ENCODE measurements at regions not wholly inside any gene's neighbourhood (a gene's known extent, or its start where the extent isn't known, plus 50 kb on each side); places are given as distances from the start of the nearest gene placed in this dataset.

DNA sequence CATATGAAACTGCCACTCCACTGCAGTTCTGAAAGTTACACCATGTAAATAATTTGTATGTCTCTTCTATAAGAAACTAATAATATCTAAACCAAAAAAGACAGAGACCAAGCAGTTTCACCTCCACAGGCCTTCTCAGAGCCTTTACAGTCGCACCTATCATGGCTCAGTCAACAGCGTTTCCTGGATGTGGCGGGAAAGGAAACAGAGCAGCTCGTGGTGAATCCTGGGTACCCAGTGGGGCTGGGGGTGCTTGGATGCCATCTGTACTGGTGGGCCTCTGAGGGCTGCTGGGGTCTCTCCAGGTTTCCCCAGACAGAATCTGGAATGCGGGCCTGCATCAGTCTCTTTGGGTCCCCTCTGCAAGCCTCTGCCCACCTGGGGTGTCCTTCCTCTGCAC is 100.2 kb upstream of the CASZ1 start:
- ATAC-seq (no peak), DNase-seq (ENCODE audit: low spot score) (no peak)

DNA sequence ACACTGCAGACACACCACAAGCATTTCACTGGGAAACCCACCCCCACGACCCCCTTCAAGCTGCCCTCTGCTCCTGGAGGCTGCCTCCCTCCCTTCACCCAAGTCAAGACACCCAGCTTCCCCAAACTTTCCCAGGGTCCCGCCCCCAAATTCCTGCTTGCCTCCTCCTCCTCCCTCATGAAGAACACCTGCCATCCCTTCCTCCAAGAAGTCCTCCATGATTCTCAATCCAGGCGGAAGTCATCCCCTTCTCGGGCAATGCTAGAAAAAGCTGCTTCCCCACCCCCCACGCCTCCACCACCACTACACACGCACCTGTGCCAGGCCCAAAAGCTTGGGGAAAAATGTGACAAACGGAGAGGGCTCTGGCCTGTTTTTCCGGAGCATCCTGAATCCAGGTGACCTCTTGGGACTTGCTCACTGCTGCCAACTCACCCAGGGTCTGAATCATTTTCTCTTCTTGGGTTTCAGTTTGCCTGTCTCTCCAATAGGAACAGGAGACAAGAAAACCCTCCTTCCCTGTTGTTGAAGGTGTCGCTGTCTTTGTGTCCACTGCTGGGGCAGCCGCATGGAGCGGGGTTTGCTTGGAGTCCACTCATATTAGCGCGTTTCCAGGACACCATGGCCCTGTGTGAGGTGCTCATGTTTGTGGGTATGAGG is 101.0 kb upstream of the CASZ1 start:
- DNase-seq (ENCODE audit: low spot score) (no peak), ATAC-seq (no peak)

DNA sequence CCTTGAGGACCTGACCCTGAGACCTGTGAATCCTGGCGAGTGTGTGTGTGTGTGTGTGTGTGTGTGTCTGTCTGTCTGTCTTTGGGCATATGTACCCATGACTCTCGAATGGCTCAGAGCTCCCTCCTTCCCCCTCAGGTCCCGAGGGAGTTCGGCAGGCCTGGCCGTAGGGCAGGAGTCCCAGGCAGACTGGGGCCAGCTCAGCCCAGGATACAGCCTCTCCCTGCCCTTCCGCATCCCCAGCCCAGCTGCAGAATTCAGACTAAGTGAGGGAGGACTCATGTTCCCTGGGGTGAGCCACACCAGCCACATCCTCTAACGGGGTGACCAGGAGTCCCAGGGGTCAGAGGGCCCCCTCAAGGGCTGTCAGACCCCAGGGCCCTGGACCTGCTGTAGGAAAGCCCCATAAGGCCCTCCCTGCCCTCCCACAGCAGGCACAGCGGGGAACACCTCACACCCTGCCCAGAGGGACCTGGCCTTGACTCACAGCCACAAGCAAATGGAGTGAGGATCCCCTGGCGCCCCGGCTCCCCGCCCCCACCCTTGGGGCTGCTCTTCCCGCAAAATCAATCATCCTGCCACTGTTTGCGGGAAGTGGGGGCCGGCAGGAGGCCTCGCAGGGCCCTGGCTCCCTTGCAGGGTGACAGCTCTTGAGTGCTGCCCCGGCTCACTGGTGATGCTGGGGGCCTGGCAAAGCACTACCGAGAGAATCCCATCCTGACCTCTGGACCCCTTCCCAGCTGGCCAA is 101.7 kb upstream of the CASZ1 start:
- no peak for ATAC-seq
- DNase-seq (ENCODE audit: low spot score) = no peak

DNA sequence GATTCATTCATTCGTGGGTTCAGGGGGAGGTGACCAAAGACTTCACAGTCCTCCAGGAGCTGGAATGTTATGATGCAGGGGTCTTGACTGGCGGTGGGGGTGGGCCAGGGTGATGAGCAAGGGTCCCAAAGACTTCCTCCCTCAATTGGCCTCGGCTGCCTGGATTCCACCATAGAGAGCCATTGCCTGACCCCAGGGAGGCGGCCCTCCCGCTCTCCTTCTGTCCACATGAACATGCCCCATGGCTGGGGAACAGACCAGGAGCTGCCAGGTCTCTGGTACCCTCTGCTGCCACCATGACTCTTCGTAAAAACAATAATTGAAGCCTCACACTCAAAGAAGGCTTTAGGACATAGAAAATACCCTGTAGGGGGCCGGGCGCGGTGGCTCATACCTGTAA is 102.5 kb upstream of the CASZ1 start:
- no peak for ATAC-seq

DNA sequence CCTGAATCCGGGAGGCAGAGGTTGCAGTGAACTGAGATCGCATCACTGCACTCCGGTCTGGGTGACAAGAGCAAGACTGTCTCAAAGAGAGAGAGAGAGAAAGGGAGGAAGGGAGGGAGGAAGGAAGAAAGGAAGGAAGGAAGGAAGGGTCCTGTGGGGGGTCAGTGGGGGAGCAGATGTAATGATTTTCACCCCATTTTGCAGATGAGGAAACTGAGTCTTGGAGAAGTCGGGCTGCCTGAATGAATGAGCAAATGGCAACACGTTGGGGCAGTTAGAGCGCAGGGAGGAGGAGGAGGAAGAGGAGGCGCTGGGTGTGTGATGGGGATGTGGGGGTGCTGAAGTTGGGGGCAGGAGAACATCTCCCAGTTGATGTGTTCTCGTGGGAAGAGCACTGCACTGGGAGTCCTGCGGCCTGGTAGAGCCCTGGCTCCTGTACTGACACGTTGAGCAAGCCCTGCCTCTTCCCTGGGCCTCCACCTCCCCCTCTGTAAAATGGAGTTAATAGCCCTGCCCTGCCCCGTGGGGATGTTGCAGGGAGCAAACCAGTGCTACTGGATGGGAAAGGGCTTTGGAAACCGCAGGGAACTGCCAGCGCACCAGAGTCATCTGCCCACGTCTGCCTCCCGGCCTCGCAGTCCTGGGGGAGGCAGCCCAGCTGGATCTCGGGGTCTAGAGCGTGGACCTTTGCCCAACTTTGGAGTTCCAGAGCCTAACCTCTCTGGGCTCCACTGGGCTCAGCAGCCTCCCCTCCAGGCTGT is 103.2 kb upstream of the CASZ1 start:
- ATAC-seq = no peak
- DNase-seq (ENCODE audit: low spot score) = no peak

More for the DNA sequence above, 102.5 kb upstream of the CASZ1 start:
- DNase-seq (ENCODE audit: low spot score) = no peak

DNA sequence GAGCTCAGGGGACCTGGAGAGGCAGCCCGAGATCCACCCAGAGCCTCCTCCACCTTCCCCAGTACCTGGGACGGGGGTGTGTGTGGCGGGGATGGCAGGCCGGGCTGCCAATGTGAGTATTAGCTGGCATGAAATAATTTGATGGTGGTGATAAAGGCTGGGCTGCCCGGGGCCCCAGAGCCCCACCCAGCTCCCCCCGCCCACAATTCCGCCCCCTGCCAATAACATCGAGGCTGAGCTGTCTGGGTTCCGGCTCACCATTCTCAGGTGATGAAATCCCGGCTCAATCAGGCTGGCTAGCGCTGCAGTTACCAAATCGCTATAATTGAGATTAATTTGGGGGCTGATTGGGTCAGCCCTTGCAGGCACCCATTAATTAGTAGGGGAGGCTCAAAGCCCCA is 103.8 kb upstream of the CASZ1 start:
- ATAC-seq (no peak), DNase-seq (ENCODE audit: low spot score) (no peak)

DNA sequence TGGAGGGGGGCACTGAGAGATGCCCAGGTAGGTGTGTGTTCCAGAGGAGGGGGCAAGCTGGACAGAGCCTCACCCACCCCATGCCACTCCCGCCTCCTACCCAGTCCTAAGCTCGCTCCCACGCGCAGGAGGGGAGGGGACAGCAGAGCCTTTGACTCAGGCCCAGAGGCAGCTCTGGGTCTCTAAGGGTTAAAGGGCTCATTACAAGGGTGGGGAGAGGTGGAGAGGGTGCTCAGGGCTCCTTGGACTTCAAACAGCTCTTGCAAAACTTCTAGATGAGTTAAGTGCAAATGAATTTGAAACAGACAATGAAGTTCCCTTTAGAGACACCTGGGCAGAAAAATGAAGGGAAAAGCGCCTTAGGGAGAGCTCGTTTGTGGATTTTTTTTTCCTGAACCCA is 104.2 kb upstream of the CASZ1 start:
- ATAC-seq = no peak
- no peak for DNase-seq (ENCODE audit: low spot score)

DNA sequence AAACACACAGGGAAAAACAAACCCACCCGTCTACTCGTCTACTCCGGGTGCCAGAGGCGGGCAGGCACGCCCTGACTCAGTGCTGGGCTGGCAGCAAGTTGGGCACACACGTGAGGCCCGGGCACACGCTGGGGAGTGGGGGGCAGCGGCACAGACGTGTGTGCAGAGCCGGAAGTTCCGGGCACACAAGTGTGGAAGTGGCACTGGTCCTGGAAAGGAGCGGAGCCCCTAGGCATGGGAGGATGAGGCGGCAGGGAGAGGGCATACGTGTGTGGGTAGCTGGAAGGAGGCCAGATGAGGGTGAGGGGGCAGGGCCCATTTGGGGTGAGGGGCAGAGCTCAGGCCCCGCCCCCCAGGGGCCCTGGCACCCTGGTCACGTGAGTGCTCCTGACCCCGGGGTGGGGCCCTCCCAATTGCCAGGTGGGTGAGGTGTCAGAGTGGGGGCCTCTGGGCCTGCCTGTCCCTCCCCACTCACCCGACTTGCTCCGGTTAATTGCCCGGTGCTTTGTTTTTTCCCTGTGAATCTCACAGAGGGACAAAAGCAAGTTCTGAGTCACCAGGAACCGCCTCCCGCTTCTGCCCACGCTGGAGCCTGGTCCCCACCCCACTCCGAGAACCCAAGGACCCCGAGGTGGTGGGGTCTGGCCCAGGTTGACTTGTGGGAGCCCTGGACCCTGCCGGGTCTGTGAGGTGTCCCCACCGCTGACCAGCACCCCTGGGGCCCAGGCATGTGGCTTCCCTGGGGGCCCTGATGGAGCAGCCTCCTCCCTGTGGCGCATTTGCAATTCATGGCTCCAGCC is 104.8 kb upstream of the CASZ1 start:
- ATAC-seq (no peak), DNase-seq (ENCODE audit: low spot score) (no peak)

DNA sequence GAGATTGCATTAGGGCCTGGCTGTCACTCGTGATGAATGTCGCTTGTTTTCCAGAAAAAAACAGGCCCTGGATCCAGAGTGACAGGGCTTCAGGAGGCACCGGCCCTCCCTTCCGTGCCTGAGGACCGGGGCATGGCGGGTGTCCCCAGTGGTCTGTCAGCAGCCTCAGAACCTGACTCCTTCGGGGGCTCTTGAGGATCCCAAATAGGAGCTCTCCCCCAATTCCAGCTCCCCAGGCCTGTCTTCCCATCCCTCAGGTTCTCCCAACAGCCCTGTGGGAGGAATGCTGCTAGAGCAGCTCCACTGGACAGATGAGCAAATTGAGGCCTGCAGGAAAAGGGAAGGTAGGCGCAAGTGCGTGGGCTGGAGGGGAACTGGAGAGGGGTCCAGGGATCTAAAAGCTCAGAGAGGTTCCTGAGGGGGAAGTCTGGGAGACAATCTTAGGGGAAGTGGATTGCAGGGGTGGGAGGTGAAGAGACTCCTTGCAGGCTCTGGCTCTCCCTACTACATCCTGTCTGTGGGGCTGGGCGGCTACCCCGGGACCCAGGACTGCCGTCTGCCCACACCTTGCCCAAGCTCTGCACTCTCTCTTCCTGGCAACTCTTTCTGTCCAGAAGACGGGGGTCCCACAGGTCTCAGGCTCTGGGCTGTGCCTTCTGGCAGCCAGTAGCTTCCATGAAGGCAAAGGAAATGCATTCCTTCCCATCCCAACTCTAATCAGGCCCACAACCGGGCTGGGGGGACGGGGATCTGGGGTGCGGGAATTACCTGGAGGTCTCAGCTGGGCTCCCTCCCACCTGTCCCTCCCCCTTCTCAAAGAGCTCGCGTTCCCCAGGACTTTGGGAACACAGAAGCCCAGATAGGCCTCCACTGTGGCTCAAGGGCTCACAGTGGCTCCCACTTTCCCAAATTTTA is 105.7 kb upstream of the CASZ1 start:
- no peak for ATAC-seq
- DNase-seq (ENCODE audit: low spot score) = no peak

DNA sequence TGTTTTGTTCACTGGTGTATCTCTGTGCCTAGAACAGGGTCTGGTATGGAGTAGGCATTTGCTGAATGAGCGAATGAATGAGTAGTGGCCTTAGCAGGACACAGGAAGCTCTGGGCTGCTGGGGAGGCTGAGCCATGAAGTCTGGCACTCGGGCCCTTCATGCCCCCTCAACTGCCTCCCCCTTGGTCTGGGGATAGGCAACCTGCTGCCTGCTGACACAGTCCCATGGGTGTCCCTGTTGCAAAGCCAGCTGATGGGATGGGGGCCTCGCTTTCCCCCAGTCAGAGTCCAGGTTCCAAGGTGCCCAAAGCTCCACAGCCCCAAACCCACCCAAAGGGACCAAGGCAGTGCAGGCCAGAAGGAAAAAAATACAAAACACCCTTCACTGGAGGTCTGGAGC is 107.0 kb upstream of the CASZ1 start:
- DNase-seq (ENCODE audit: low spot score) (no peak), ATAC-seq (no peak)

DNA sequence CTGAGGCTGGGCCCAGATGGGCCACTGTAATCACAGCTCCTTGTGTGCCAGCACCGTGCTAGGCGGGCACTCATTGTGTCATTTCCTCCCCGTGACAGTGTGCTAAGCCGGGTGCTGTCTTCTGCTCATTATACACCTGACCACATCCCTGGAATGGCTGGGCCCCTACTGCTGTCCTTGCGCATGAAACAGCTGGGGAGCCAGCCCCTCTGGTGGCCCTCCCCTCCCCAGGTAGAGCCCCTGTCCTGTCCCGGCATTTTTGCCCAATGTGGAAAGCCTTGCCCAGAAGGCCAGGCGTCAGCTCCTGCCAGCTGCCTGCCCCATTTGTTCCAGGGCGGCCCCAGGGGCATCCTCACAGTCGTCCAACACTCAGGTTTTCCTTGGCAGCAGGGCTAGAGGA is 107.4 kb upstream of the CASZ1 start:
- no peak for ATAC-seq
- no peak for DNase-seq (ENCODE audit: low spot score)

DNA sequence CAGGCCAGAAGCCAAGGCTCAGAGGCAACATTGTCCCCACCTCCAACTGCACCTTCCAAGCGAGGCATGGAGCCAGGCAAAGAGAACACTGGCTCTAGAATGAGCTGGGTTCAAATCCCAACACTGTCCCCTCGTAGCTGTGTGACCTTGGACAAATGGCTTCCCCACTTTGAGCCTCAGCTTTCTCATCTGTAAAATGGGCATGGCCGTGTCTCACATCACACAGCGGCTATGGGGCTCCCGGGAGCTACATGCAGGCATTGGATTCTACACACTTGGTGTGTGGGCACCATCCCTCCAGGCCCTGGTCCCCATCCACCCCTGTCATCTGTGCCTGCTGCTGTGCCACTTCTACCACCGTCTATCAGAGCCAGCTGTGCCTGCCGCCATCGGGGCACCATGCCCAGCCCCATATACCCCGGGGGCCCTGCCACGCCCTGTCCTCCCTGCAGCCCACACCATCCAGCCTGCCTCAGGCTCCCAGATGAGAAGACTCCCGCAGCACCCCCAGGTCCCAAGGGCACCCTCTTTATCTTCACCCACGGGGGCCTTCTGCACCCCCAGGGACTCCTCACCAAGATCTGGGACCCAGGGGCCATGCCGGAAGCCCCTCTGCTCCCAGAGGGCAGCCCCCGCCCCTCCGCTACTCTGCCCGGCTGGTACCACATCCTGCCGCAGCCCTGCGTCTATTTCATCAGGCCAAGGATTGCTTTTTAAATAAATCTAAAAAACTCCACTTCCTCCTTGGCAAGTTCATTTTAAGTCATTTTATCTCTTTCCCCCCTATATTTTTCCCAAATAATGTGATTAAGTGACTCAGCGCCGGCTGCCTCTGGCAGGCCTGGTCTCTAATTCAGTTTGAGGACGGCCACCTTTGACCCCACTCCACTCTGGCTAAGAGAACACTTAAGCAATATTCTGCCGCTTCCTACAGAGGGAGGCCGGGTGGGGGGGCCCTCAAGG is 107.8 kb upstream of the TARDBP start:
- ATAC-seq (peak; percentile 46), DNase-seq (ENCODE audit: low spot score) (no peak)

DNA sequence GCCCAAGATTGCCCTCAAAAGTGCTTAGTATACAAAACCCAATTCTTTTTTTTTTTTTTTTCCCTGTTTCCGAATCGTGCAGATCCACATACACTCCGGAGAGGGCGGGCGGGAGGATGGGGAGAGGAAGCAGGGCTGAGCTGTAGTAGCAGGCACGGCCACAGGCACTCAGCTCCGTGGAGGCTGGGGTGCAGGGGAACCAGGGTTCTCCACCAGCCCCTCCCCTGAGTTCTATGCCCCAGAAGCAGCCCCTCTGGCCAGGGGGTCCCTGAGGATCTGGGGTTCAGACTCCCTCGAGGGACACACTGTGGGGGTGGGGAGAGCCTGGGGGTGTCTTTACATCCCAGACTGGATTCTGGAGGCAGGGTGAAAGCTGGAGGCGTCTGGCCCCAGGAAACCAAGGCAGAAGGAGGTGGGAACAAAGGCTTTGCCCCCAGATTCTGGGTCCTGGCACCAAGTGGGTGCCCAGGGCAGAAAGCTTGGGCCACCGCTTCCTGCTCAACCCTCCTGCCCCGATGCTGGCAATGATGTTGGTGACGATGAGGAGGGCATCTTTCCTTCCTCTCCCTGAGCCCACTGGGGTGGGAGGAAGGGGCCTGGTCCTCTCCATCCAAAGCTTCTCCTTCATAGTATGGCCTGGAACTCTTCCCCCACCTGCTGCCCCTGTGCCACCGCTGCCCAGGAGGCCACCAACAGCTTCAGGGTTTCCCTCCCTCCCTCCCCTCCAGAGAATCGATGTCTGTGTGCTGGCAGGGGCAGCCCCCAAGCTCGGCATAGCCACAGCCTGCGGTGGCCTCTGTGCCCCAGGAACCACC is 106.4 kb upstream of the TARDBP start:
- no peak for ATAC-seq

DNA sequence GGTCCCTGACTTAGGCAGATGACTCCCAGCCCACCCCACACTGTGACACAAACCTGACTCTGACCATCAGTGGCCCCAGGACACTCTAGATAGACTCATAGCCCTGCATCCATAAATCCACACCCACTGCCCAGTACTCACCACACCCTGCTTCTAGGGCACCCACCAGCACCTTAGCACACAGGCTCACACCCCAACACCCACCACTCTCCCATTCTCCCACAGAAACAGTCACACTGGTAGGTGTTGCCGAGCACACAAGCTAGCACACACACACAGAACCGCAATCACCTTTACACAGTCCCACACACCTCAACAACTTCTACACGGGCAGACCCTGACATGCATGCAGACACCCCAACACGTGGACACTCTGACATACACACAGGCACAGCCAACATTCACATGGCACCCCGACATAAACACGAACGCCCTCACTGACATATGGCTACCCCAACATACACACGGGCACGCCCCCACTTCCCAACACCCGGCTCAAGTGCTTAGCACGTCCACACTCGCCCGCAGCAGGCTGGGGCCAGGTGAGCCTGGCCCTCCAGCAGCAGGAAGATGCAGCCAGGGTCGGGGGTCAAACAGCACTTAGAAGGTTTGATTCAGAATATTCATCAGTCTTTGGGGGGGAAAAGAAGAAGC is 105.5 kb upstream of the TARDBP start:
- no peak for ATAC-seq

More for the DNA sequence above, 106.4 kb upstream of the TARDBP start:
- no peak for DNase-seq (ENCODE audit: low spot score)

DNA sequence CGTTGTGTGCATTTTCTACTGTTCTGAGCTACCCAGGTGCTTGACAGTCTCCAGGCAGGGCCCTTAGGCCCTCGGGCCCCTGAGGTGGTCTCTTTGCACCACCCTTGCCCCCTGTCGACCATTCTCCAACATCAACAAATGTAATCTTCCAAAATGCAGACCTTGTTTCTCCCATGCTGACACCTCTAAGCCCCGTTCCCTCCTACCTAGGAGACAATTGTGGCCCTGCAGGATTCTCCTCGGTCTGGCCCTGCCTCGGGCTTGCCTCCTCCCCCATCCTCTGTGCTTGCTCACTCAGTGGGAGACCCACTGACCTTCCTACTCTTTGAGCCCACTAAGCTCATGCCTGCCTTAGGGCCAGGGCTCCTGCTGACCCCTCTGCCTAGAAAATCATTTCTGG is 104.2 kb upstream of the TARDBP start:
- DNase-seq (ENCODE audit: low spot score) = no peak
- no peak for ATAC-seq

More for the DNA sequence above, 105.5 kb upstream of the TARDBP start:
- DNase-seq (ENCODE audit: low spot score) = no peak

DNA sequence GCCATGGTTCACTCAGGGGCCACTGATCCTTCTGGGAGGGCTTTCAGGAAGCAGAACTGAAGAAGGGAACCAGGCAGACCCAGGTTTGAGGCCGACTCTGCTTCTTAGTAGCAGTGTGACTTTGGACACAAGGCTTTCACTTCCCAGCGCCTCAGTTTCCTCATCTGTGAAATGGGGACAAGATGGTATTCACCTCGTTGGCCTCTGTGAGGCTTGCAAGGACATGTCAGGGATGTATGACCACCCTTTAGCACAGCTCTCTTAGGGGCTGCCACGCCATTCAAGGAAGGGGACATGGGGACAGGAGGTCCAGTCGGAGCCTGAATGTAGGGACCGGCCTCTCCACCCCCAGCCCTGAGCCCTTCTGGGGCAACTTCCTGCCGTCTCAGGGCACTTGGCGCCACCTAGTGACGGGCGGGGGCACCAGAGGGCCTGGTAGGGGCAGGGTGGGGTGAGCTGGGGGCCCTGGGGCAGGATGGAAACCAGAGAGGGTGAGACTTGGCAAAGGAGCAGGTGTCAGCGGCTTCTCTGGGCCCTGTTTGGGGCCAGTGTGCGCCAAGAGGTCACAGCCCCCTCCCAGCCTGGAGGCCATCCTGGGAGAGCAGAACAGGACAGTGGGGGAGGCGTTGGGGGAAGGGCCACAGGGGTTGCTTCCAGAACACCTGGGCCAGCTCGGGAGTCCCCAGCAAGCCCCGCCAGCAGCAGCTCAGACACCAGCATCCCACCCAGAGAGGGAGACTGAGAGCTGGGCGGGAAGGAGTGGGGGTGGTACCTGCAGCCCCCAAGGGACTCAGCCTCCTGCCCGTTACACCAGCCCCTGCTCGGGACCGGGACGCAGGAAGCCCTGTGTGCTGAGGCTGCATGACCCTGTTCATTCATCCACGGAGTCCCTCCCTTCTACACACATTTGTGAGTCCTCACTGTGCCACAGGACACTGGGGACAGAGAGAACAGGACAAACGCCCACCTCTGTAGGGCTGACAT is 102.5 kb upstream of the TARDBP start:
- ATAC-seq = peak; percentile 67
- no peak for DNase-seq (ENCODE audit: low spot score)
